GM19452 (cell line): ENCODE measurements at regions not wholly inside any gene's neighbourhood (a gene's known extent, or its start where the extent isn't known, plus 50 kb on each side); places are given as distances from the start of the nearest gene placed in this dataset.
"Not testable (repeated sequence)": the region's sequence is repeated elsewhere in the genome, so short reads cannot be mapped to it uniquely, and the experiment has no call there.

Experiments used
- ATAC-seq: cut with Tn5 transposase; IDR thresholded peaks from one replicate; pipeline ENCODE4 v1.9.1; 2021; ENCODE audit not compliant: unreplicated experiment

DNA sequence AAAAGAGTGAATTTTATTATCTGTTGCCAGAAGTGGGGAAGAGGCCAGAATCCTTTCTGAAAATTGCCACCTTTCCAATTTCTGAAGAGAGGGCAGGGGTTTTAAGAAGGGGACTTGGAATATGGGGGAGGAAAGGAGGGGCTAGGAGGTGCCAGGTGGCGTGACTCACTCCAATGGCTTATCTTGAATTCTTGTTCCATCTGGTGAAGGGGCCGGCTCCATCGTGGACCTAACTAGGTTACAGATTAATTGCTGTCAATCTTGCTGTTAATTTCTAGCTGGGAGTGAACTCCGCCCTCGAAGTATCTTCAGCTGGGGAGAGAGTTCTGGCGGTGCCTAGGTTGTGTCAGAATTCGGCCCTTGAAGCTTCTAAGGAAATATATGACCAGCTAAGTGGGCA, 138.7 kb downstream of the YTHDC2 start:
- no peak for ATAC-seq

DNA sequence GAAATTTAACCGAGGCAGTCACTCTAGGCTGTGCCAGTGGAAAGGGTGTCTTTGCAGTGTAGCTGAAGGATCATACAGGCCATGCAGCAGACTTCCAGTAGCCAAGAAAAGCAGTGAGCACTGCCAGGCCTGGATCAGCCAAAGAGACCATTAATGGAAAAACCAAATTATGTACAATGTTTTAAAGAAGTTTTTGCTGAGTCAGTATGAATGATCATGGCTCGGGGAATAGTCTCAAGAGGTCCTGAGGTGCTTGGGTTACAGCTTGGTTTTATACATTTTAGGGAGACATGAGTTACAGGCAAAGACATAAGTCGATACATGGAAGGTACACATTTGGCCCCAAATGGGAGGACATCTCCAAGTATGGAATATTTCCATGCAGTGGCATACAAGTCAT, 141.3 kb downstream of the YTHDC2 start:
- ATAC-seq, result no peak

GRCh38 chr5:113660206-113660605, 146.7 kb downstream of the YTHDC2 start:
- no peak for ATAC-seq

DNA sequence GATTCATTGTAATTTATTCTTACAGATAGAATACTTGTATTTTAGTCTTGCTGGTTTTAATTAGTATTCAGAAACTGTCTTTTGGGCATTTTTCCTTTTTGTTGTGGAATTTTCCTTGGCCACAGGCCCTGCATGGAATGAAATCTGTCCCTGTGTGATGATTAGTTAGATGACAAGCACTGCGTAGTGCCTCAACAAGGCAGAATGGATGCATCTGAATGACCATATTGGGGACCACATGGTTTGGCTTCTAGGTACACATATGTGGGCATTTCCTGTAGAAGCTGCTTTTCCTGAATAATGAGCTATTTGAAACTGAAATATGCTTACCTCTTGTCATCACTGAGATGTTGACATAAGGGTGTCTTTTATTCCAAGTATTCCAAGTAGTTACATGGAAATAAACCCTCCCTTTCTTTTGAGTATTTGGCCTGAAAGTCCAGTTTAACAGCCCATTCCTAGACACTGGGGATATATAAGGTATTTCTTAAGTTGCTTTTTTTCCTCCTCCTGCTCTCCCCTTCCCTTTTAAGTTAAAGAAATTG, 147.3 kb downstream of the YTHDC2 start:
- ATAC-seq, result no peak

GRCh38 chr5:113663879-113664541, 150.5 kb downstream of the YTHDC2 start:
- ATAC-seq, result no peak

- ATAC-seq, result no peak
Observed at GRCh38 chr5:113673041-113673440, 159.5 kb downstream of the YTHDC2 start.

DNA sequence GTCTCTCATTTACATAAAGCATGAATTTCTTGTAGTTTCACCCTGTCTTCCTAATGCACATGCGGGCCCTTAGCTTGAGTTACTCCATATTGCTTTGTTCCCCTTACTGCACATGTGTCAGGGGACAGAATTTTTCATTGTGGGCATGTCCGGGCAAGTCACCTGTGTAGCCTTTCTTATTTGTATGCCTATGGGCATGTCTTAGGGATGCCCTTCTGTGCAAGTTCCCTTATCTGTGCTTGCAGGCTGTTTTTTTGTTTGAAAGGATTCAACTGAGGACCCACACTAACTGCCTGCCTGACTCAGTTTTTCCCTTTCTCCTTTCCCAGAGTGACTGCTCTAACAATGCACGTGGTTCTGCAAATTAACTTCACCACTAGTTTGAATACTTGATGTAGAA, 161.7 kb downstream of the YTHDC2 start:
- no peak for ATAC-seq

GRCh38 chr5:113678202-113678601, 164.7 kb downstream of the YTHDC2 start:
- ATAC-seq, result no peak

DNA sequence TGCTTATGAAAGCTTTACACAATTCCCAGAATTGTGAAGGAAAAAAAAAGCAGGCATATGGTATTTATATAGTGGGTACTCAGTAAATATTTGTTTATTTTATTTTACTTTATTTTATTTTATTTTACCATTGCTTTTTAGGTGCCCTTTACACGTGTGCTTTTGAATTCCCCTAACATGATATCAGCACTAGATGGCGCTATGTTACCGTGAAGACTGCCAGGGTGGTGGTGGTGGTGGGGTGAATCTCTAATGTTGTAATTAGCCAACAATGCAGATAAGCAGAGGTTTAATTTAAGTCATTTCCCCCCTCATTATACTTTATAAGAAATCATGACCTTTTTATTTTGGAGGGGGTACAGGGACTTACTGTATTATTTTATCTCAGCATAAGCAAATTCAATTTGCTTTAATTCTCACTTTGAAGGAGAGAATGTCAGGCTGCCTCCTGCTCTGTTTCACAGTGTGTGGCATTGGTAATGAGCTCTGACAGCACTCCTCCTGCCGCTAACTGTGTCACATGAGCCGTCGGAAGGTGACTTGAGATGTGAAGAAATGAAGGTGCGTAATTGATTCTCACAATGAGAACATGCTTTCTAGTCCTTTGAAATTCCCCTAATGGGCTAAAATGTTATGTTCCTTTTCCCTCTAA, 165.6 kb downstream of the YTHDC2 start:
- no peak for ATAC-seq

DNA sequence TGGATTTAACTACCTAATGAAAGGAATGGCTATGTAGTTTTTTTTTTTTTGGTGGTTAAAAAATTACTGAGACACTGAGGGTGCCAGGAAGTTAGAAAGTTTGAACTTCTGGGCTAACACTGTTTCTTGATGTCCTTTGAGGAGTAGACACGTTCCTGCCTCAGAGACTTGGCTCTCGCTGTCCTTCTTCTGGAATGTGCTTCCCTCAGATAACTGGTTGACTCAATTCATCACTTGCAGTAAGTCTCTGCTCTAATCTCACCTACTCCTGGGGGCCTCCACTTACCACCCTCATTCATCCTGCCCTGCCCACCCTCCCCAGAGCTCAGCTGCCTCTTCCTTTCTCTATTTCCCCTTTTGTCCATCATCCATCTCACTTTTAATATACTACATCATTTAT, 167.0 kb downstream of the YTHDC2 start:
- ATAC-seq, result no peak

DNA sequence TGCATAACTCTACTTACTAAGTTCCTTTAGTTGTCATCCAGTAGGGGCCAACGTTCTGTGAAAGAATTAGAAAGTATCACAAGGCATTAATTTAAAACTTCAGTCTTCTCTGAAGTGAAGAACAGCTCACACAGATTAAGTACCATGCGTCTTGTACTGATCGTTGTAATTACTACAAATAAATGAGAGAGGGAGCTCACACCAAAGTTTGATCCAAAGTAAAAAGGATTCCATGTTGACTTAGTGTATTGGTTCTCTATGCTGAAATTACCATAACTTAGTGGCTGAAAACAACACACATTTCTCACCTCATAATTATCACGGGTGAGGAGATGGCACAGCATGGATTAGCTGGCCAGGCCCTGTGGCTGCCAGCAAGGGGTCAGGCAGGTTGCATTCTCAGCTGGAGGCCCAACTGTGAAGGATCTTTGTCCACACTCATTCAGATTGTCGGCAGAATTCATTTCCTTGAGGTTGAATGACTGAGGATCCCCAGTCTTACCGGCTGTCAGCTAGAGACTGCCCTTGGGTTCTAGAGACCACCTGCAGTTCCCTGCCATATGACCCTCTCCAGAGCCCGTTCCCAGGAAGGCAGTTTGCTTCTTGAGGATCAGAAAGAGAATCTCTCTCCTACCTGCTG, 169.1 kb downstream of the YTHDC2 start:
- ATAC-seq, result no peak

DNA sequence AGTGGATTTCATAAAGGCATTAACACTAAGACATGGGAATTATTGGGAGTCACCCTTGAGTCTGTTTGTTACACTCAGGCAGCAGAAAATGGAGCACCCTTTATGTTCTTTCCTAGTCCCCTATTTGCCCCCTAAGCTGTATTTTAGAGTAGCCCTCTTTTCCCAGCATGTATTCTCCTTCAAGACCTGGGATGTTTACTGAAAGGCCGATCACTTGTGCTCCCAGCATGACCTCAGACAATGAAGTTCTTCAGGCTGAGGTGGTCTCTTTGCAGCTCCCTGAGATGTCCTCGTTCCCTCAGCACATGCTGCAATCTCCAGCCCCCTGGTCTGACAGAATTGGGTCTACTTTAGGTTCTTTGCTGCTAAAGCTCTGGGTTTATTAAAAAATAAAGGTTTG, 169.7 kb downstream of the YTHDC2 start:
- ATAC-seq, result no peak

GRCh38 chr5:113686599-113686998, 173.1 kb downstream of the YTHDC2 start:
- no peak for ATAC-seq

DNA sequence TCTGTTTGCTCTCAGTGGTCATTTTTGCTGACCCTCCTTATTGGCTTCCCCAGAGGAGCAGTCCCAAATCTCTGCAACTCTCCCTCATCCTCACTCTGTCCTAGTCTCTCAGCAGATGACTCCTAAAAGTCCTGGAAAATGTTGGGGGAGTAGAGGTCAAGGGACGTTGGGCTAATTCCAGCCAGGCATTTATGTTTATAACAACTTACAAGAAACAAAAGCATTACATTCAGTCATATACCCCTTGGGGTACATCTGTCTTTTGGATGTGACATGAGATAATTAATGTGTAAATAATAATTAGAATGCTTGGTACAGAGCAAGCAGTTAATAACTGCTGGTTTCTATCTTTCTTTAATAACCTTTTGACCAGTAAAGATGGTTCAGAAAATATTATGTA, 176.2 kb downstream of the YTHDC2 start:
- ATAC-seq, result no peak

DNA sequence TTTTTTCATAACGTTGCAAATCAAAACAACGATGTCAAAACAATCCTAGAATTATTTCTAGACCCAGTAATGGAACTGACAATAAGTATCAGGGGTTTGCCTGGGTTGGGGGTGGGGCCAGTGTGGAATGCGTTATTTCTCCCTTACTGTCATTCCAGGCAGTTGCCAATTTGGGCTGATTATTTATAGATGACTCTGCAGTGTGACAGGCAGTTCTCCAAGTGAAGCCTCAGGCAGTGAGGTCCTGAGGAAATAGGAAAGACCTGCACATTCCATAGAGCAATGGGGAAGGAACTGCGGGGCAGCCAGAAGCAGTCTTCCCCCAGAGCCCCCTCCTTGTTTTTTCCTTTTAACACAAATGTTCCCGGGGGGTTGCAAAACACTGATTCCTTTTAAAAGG, 179.0 kb downstream of the YTHDC2 start:
- ATAC-seq, result no peak

DNA sequence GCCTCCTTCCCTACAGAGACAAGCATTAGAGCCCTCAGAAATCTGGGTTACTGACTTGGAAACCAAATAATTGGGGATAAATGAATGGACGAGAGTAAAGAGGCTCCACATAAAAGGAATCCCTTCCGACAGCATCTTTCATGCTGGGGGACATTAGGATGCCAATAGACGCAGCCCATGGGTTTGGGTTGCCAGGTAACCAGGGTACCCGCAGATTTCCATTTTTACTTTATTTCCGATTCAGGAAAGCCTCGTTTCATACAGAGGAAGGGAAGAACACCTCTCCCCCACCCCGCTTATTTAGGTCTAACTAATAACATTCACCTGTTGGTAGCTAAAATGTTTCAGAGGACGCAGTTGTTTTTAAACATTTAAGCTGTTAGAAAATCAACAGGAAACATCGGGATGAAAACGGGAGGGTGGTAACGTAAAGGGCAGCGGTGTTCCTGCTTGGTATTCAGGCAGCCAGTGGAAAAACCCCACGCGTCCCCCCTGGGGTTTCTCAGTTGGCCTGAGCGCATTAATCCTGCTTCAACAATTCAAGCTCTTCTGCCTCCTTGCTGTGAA, 179.5 kb downstream of the YTHDC2 start:
- no peak for ATAC-seq

DNA sequence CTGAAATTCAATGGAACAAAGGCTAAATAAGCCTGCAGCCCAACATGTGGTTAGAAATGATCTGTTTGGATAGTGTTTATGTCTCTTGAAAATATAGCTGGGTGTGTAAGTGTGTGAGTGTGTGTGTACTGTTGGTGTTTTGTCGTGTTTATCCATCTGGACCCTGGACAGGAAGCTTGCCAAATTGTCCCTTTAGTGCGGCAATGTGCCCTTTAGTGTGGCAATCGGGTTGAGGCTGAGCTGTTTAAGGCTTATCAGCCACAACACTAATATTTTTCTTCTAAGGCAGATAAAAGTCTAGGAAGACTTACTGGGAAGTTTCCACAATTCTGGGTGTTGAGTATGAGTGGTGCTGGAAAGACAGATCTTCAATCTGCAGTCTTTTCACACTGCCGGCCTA, 180.2 kb downstream of the YTHDC2 start:
- ATAC-seq, result no peak

DNA sequence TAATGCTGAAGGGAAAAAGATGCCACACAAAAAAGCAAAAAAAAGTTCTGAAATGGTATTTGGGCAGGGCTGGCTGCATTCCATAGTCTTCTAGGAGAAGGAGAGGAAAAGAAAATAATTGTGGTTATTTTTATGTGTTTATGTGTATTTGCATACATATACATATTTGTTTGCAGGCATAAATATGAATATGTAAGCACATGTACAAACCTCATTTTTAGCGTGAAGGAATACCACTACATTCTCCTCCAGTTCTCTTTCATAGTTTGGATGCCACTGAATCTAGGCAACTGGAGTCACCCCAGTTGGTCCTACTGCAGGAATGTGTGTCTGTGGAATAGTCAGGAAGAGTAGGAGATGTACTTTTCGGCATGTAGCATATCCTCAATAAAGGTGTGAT, 181.1 kb downstream of the YTHDC2 start:
- no peak for ATAC-seq

GRCh38 chr5:113703266-113703665, 189.8 kb downstream of the YTHDC2 start:
- no peak for ATAC-seq

DNA sequence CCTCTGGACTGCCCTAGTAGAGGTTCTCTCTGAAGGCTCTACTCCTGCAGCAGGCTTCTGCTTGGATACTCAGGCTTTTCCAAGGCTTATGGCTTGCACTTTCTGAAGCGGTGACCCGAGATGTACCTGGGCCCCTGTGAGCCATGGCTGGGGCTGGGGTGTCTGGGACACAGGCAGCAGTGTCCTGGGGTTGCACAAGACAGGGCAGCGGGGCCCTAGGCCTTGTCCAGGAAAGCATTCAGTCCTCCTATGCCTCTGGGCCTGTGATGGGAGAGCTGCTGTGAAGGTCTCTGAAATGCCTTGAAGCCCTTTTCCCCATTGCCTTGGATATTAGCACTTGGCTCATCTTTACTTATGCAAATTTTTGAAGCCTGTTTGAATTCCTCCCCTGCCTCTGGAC, 192.2 kb downstream of the YTHDC2 start:
- no peak for ATAC-seq

DNA sequence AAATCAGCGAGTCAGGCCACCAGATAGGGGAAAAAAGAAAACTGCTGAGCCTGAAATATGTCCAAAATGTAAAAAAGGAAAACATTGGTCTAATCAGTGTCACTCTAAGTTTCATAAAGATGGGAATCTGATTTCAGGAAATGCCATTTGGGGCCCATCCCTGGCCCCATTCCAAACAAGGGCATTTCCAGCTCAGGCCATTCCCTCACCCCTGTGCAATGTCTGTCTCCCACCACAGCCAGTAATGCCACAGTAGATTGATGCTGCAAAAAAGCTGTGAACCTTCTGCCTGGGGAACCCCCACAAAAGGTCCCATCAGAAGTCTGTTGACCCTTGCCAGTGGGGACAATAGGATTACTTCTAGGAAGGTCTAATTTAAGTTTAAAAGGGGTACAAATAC, 199.6 kb downstream of the YTHDC2 start:
- no peak for ATAC-seq

GRCh38 chr5:113715921-113716320, 202.4 kb downstream of the YTHDC2 start:
- ATAC-seq, result not testable (repeated sequence)
